Upper lobe of left lung (tissue), 4 donors: ENCODE measurements at regions not wholly inside any gene's neighbourhood (a gene's known extent, or its start where the extent isn't known, plus 50 kb on each side); places are given as distances from the start of the nearest gene placed in this dataset.

Experiments
- EP300 ChIP-seq, 4 donors: sonication (generic); formaldehyde crosslinking; IDR thresholded peaks; one replicate each; pipeline ENCODE4 v1.5.1; 2017; ENCODE audit warnings: antibody characterized with exemption in 4 of 4, control low read depth in 2 of 4
- POLR2A ChIP-seq, 4 donors: fragments of 450-650 bp; IDR thresholded peaks; one replicate each; pipeline ENCODE4 v1.5.1; 2016 to 2017; ENCODE audit warnings: antibody characterized with exemption in 4 of 4, mild to moderate bottlenecking in 2 of 4

GRCh38 chr4:79046016-79046592, 106.9 kb upstream of the PAQR3 start:
- TF ChIP-seq POLR2A (IDR thresholded peaks at IDR 0.05), result no peak
- no peak for TF ChIP-seq EP300 (IDR thresholded peaks at IDR 0.05)
